GM21423 (cell line): ENCODE measurements at regions not wholly inside any gene's neighbourhood (a gene's known extent, or its start where the extent isn't known, plus 50 kb on each side); places are given as distances from the start of the nearest gene placed in this dataset.

Experiments
- ATAC-seq: cut with Tn5 transposase; IDR thresholded peaks from one replicate; pipeline ENCODE4 v1.9.1; 2021; ENCODE audit warnings: mild to moderate bottlenecking, moderate library complexity; ENCODE audit not compliant: unreplicated experiment

DNA sequence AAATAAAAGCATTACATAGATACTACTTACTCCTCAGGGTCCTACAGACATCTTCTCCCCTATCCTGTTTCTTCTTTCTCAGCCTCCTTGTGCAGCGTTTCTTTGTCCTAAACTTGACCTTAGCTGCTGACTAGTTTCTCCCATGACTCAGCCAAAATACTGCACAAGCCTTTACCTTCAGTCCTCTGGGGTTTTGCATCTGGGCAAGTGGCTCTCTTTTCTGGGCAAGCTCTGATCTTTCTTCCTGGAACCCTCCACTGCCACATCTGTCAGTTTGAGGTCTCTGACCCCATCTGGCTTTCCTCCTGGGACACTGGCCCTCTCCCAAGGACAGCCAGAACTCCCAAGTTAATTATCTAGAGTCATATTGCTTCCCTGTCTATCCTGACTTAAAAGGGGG, 838.4 kb downstream of the DHX35 start:
- peak; percentile 69 for ATAC-seq

DNA sequence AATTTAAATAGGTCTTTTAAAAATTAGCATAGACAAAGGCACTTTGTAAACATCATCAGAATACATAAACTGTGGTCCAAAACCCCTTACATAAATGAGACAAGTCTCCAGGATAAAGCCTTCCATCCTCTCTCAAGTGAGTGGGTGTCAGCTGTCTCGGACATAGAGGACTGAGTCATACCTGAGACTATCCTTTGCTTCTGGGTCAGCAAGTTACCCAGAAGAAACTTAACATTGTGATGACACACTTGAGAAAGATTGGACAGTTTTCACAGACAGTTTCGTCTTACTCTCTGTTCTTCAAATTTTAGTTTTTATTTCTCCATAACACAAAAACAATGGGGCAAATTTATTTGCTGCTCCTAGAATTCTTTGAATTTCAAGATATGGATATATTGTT, 838.0 kb downstream of the DHX35 start:
- ATAC-seq, result peak; percentile 84

DNA sequence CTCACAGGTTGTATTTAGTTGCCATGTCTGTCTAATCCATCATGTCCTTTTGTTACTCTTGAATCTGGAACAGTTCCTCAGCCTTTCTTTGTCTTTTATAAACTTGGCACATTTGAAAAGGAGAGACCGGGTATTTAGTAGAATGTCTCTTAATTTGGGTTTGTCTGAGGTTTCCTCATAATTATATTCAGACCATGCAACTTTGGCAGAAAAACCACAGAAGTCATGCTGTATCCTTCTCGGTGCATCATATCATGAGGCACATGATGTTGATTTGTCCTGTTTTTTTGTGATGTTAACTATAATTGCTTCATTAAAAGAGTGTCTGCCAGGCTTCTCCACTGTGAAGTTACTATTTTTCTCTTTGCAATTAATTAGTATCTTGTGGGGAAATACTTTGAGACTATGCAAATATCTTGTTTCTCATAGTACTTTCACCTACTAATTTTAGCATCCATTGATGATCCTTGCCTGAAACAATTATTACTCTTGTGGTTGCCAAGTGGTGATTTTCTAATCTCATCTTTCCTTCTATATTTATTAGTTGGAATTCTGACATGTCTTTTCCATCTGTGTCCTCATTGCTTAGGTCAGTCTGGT, 837.3 kb downstream of the DHX35 start:
- no peak for ATAC-seq

DNA sequence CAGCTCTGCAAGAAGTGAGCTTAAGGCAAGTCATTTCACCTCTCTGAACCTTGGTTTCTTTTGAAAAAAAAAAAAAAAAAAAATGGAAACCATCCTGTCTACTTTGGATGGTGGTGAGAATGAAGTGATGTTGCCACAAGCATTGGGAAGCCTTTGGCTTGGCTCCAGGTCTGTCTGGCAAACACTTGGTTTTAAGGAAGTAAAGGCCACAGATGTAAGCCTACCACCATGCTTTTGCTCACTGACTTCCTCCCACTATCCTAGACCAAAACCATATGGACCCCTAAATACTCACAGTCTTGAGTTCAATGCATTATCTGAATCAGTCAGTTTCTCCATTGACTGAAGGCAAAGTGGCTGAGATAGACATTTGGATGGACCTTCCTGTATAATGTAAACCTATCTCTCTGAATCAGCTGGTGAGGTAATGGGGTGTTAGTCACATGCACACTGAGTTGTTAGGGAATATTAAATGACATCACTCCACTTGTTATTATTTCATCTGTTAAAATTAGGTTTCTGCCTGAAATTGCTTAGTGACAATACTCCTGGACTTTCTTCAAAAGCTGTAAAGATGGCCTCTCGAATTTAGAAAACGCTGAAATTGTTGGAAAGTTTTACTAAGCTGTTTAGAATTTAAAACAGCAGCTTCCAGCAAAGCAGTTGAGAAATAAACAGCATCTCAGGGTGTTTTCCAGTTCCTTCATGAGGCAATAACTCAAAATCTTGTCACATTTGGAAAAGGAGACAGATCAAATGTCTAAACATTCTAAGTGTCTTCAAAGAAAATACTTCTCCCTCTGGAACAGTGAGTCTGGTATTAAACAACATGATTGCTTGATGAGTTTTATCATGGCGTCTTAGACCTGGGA, 833.5 kb downstream of the DHX35 start:
- no peak for ATAC-seq

DNA sequence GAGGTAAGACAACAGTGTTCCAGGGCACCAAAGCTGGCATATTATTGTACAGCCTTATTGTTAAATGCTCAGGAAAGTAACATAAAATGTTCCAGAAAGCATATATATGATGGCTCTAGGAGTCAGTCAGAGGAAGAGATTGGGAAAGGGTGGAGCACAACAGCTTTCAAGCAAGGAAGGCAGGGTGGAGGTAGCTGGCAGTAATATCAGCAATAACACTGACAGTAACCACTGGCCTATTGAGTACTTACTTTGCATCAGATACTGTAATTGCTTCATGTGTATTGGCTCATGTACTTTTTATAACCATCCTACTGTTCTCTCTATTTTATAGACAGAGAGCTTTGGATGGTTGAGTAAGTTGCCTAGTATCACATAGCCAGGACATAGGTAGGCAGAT, 830.2 kb downstream of the DHX35 start:
- ATAC-seq, result no peak

DNA sequence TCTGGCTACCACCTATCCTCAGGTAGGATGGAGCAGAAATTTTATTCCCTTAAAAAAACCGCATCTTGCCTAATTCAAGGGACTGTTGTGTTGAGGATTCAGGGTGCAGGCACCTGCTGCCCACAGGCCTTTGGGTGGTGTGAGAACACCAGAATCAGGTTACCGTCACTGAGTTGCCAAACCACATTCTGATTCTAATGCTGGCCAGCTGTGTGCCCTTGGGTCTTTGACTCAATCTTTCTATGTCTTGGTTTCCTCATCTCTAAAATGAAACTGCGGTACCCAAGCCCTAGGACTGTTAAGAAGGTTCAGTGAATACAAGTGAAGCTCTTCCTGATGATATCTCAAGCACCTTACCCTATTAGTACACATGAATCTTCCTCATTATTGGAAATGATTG, 827.3 kb downstream of the DHX35 start:
- no peak for ATAC-seq

DNA sequence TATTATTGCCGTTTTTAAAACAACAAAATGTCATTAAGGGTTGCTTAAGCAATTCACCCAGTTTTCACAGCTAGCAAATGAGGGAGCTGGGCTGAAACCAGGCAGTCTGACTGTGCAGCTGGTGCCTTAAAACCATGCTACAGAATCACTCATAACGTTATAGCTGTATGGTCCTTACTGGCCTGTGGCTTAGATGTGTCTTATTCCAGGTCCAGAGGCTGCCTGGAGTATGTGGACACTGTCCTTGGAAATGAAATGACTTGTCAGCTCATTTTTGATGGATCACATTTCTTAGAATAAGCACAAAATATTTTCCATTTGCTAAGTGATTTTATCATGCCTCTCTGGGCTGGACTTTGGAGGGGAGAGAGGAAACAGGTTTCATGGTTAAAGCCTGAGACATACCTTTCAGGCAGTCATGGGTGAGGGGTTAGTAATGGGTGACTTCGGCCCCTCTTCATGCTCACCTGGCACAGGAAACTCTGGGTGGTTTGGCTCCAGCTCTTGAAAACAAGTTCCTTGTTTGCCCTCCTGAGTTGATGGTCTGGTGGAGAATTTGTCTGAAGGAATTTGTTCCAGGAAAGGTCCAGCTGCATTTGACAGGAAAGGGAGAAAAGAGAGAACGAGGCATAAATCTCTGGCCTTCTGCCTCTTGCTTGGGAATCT, 823.2 kb downstream of the DHX35 start:
- no peak for ATAC-seq

DNA sequence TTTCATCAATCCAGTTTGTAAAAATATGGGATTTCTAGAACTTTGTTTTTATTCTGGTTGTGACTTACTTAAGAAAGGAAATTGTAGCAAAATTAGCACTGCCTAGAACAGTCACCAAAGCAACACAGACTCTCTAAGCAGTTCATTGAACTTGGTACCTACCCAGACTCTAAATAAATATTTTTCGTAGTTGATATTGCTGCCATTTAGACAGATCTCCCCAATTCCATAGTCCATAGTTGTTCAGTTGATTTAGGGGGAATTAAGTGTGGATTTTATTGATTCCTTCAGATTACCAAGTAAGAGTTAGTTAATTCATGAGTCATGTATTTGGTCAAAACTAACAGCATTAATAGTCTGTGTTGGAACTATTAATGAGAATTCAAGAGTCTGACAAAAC, 822.5 kb downstream of the DHX35 start:
- no peak for ATAC-seq

DNA sequence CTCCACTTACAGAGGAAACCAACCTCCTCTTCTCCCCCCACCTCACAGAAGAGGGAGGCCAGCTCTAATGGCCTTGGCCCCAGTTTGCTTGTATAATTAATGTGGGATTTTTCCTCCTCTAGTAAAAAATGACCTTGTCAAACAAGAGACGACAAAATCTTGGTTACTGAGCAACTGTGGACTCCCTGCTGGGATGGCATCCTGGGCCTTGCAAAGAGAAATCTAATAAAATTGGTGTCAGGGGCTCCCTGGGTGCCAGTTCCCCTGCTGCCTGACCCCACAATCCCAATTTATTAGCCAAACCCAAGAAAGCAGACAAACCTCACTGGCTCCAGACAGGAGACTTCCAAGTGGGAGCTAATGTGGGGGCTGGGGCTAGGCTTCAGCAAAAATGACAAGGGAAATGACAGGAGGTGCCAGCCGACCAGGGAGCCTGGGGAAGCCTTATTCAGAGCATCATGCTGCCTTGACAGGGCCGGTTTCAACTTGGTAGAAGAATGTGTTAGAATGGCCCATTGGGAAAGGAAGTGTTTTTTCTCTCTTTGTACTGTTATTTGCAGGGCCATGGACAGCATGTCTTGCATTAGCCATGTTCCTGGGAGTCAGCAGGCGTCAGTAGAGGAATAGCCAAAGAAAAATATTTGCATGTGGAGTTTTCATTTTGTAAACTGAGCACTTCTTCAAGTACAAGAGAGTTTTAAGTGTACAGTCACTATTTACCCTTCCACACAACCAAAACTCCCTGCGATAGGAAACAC, 816.9 kb downstream of the DHX35 start:
- peak; percentile 15 for ATAC-seq

DNA sequence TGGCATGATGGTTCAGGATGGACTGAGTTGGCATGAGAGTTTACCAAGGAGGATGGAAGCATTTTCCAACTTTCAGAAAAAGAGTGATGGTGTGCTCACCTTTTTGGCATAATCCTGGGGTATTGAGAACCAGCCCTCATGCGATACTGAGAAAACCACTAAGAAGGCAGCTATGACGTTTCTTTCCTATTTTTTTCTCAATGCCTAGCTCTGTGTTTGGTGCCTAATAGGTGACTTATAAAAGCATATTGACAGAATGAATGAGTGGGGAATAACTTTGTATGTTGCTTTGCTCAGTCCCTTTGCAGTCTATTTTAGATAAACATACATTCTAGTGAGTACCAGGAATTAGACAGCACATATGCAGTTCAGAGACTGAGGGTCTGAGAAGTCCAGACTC, 816.3 kb downstream of the DHX35 start:
- ATAC-seq, result peak; percentile 49

DNA sequence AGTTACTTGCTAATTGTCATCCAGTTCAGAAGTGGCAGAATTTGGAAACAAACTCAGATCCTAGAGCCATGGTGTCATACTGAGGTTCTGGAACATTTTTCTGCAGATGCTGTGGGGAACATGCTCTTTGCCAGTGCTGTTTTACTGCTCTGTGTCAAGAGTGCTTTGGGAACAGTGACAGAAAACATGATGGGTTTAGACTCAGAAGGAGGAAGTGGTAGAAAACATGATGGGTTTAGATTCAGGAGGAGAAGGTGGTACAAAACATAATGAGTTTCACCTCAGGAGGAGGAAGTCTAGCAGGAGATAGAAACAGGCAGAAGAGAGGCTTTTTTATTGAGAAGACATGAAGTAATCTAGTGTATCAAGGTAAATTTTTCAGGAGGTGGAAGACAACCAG, 815.5 kb downstream of the DHX35 start:
- no peak for ATAC-seq

DNA sequence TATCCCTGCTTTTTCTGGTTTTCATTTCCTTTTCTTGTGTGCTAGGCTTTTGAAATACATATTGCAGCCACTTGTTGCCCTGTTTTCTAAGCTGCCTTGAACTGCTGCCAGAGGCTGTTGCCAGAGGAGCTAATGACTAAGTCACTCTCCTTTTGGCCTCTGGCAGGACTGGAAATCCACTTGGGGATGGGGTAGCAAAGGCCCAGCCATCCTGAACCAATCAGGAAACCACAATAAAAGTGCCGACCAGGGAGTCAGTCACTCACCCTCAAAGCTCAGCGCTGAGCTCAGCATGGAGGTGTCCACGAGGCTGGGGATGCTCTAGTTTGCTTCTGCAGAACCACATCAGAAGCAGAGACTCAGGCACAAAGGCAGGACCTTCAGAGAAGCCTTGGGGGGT, 813.0 kb downstream of the DHX35 start:
- ATAC-seq, result no peak

DNA sequence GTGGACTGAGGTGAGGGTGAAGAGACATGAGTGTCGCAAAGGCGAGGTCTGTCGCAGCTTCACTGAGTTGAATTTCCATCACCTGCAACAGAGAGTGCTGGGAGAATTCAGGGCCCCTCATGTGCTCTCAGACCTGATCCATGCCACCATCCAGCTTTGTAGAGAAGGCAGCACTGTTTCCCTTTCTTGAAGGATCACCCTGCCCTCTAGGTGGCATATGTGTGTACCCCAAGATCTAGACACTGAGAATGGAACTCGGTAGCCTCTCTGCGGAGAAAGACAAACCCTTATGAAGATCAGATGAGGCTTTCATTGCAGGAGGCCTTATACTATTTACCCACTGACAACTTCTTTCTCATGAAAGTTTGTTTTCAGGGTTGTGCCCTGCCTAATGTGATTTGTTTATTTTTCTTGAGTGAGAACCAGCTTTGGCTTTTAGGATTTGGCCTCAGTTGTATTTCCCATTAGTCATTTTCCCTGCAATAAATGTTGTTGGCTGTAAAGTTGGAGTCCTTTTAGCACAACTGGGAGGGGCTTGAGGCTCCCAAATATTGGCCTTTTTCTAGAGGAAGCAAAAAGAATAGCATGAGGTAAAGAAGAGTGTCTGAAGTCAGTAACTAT, 811.3 kb downstream of the DHX35 start:
- ATAC-seq, result no peak

DNA sequence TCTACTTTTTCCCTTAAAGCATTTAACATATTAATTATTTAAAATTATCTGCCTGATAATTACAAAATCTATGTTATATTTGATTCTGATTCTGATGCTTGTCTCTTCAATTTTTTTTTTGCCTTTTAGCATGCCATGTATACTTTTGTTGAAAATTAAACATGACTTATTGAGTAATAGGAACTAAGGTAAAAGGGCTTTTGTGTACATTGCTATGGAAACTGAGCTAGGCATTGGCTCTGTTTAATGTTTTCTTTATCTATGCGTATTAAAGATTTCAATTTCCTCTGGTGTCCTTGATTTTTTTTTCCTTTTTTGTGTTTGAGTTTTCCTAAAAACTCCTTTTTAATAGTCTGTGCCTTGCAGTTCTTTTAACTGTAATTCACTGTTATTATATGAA, 805.2 kb downstream of the DHX35 start:
- no peak for ATAC-seq

DNA sequence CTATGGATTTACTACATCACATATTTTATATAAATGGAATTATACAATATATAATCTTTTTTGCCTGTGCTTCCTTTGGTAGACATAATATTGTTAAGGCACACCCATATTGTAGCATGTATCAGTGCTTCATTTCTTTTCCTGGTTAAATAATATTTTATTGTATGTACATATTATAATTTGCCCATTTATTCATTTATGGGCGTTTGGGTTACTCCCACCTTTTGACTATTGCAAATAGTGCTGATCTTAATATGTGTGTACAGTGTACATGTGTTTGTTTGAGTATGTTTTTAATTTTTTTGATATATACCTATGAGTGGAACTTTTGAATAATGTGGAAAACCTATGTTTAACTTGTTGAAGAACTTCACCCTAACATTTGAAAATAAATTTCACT, 804.2 kb downstream of the DHX35 start:
- no peak for ATAC-seq

DNA sequence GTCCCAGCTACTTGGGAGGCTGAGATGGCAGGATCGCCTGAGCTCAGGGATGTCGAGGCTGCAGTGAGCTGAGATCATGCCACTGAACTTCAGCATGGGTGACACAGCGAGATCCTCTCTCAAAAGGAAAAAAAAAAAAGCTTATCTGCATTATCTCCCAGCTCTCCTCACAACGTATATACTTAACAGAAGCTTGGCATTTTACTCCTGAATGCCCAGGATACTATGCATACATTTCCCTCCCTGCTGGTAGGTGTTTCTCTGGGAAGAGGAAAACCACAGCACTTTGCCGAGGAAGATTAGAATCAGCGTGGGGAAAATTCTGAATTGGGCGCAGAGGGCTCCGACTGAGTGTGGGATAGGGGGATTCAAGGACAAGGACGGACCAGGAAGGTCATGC, 800.6 kb downstream of the DHX35 start:
- no peak for ATAC-seq

DNA sequence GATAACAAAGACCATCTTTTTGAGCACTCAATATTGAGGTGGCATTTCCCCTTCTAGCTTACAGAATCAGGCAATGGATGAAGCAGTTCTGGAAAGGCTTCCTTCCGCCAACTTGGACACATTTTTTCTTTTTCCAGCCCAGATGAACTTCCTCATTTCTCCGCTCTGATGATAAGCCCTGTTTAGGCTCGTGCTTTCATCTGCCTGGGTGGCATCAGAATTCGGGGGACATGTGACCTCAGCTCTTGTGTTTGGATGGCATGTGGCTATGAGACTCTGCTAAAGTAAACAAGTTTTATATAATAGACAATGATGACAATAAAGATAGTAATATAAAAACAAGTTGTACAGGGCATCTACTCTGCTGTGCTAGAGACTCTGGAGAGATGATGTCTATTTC, 796.7 kb downstream of the DHX35 start:
- ATAC-seq, result no peak

DNA sequence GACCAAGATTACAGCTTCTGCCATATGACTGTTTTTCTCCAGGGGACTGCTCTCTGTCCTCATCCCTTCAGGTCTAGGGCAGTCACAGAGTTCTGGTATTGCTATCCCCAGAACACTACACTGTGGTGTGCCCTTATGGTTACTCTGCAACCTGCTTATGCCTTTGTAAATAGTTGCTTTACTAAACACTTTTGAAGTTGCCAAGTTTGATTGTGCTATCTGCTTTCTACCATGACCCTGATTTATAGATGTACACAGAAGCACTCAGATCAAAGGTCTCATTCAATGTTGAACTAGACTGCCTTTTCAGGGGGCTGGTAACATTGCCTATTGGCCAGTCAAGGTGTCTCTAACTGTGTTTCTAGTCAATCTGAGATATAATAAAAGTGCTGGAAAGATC, 794.7 kb downstream of the DHX35 start:
- ATAC-seq, result no peak

DNA sequence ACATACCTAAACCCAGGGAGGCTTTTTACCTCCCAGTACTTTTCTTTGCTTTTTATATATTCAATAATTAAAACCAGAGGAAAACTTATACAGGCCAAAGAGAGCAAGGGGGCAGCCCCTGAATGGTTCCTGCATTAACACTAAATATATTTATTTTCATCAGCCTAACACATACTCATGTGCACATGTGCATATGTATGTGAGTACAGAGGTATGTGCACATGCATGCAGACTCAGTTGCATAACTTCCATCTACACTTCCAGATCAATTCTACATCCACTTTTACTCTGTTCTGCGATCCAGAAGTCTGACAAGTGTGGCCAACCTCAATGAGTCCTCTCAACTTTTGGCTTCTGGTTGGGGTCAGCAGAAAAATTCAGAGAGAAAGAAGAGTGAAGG, 794.2 kb downstream of the DHX35 start:
- no peak for ATAC-seq

DNA sequence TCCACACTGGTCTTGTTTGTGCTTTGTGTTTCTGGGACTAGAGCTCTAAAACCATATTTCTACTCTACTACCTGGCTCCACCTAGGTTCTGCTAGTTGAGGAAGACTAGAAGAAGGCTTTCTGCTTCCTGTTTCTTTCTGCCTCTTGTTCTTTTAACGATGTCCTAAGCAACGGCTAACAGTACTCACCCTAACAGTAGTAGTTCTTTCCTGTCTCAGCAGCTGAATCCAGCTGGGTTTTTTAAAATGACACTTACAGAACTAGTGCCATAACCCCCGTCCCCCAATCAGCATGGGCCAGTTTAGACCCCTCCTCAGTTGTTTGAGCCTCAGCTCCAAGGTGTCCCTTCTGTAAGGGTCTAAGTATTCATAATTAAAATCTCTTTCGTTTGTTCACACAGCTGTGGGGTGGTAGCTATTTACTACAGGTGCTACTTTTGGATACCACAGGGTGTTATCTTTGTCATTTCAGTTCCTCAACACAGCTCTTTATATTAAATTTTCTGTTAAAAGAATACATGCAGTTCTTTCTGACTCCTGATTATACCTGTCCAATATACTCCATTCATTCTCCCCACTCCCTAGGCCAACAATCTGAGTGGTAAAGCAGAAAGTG, 790.2 kb downstream of the DHX35 start:
- ATAC-seq, result no peak
